Activated CD4-positive, alpha-beta T cell treated with anti-CD3 and anti-CD28 coated beads, Interleukin-2, amount 50 U/mL, for 4 hours (primary cell): ENCODE measurements at regions not wholly inside any gene's neighbourhood (a gene's known extent, or its start where the extent isn't known, plus 50 kb on each side); places are given as distances from the start of the nearest gene placed in this dataset.
"Not testable (repeated sequence)": the region's sequence is repeated elsewhere in the genome, so short reads cannot be mapped to it uniquely, and the experiment has no call there.

ENCODE experiments used
- DNase-seq, 2 experiments: peaks; one replicate each; pipeline ENCODE4 v3.0.0-alpha.2; 2020

- DNase-seq = no peak
These were observed 767.3 kb downstream of the FAM181B start for GRCh38 chr11:81966340-81966739.

GRCh38 chr11:81963018-81963417, 770.6 kb downstream of the FAM181B start:
- no peak for DNase-seq

GRCh38 chr11:81960443-81960842, 773.2 kb downstream of the FAM181B start:
- no peak for DNase-seq

DNA sequence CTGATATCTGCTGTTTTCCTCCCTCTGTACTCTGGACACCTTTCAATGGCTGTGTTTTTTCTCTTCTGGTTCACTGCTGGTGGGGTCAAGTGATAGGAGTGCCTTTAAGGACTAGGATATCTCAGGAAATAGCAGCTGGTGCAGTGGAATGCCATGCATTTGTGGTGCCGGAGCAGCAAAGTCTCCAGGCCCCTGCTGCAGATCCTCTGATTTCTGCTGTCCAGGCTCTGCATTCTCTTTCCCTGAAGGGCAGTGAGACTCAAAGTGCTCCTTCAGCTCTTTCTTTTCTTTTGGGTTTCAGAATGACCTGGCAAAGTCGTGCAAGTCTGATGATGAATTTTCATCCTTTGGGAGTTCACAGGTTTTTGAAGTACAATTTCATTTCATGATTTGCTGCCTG, 774.3 kb downstream of the FAM181B start:
- no peak for DNase-seq

- DNase-seq = not testable (repeated sequence)
These were observed 779.4 kb downstream of the FAM181B start for GRCh38 chr11:81954301-81954700.

GRCh38 chr11:81946831-81947230, 786.8 kb downstream of the FAM181B start:
- DNase-seq = no peak

GRCh38 chr11:81942646-81943045, 791.0 kb downstream of the FAM181B start:
- no peak for DNase-seq

GRCh38 chr11:81941998-81942397, 791.7 kb downstream of the FAM181B start:
- no peak for DNase-seq

DNA sequence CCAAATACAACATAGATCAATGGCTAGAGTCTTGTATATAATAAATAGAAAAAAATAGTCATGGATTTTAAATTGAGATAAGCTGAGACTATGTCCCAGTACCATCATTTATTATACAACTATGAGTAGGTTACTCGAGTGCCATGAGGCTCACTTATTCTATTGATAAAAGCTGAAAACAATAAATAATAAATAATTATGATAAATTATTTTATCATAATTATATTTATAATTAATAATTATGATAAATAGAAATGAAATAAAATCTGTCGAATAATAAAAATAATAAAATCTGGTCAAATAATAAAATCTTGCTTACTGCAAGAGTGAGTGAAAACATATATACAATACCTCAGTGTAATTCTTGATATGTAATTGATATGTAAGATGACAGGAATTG, 801.4 kb downstream of the FAM181B start:
- no peak for DNase-seq

- DNase-seq = no peak
These were observed 813.5 kb downstream of the FAM181B start for GRCh38 chr11:81920205-81920604.

DNA sequence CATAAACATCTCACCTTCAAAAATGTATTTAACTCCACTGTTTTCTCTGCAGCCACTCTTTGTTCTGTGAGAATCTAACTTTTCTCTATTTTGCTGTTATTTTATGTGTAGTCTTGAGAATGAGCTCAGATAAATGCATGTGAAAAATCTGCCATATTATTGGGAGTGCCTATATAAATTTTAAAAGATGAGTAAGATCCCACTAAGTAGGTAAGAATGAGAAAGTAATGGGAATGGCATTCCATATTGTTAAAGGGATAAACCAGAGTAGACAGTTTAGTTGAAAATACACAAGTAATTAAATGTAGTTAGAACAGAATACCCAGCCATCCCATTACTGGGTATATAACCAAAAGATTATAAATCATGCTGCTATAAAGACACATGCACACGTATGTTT, 817.2 kb downstream of the FAM181B start:
- DNase-seq = no peak

- DNase-seq = no peak
These were observed 818.6 kb downstream of the FAM181B start for GRCh38 chr11:81915045-81915444.

DNA sequence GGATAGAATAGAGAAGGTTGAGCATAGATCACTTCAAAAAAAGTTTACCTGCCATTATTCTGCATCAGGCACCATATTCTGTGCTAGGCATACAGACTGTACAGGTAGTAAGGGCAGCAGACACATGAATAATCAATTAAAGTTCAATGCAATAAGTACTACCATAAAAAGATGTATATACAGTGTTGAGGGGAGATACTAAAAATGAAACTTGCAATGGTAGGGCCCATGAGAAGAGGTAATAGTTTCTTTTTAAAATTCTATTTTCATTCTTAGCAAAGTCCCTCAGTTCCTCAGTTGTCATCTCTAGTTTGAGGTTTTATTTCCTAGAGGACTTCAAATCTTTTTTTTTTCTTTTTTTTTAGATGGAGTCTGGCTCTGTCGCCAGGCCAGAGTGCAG, 819.9 kb downstream of the FAM181B start:
- DNase-seq = no peak

GRCh38 chr11:81907996-81908395, 825.7 kb downstream of the FAM181B start:
- no peak for DNase-seq

- no peak for DNase-seq
These were observed 834.5 kb downstream of the FAM181B start for GRCh38 chr11:81899156-81899555.

- no peak for DNase-seq
These were observed 836.0 kb downstream of the FAM181B start for GRCh38 chr11:81897639-81898038.

GRCh38 chr11:81895258-81895657, 838.4 kb downstream of the FAM181B start:
- no peak for DNase-seq

- no peak for DNase-seq
These were observed 840.7 kb downstream of the FAM181B start for GRCh38 chr11:81892770-81893635.

- no peak for DNase-seq
These were observed 845.3 kb downstream of the FAM181B start for GRCh38 chr11:81888391-81888790.

DNA sequence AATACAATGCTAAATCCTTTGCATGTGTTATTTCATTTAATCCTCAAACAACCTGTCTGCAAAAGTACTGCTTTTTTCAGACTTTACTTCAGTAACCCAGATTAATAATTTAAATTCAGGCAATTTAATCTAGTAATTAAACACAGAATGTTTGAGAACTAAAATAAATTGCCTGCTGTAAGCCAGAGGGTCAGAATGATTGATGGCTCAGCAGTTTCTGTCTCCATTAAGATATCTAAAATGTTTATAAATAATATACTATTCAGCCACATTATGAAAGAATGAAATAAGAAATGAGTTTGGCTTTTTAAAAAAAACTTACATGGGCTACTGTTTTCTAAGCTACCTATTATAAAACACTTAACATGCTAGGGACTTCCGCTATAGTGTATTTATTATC, 846.0 kb downstream of the FAM181B start:
- DNase-seq = no peak

GRCh38 chr11:81886406-81887075, 847.1 kb downstream of the FAM181B start:
- DNase-seq = no peak

- no peak for DNase-seq
These were observed 859.0 kb downstream of the FAM181B start for GRCh38 chr11:81874635-81875034.

DNA sequence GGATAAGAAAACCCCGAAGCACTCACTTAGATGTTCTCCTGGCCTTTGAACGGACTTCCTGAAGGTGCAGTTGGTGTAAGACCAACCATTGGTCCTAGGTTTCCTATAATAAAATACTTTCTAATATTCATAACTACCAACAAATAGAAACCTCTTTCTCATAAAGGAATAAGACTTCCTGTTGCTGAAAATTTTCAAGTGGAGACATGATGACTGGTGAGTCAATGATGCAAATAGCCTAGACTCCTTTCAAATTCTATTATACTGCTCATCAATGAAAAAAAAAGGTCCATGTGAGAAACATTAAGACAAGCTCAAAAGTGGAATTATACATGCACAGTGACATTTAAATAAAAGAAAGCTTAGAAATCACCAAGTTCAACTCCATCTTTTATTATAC, 862.8 kb downstream of the FAM181B start:
- DNase-seq = no peak

GRCh38 chr11:81870066-81870412, 863.6 kb downstream of the FAM181B start:
- DNase-seq = no peak
